Peyer's patch (tissue), 4 donors: ENCODE measurements at regions not wholly inside any gene's neighbourhood (a gene's known extent, or its start where the extent isn't known, plus 50 kb on each side); places are given as distances from the start of the nearest gene placed in this dataset.
A peak's percentile ranks its signal among the peaks of the same experiment; 100 is the strongest.

ENCODE experiments used
- DNase-seq, 3 donors: peaks; one replicate each; pipeline ENCODE4 v3.0.0-alpha.2; 2017 to 2019
- H3K27ac ChIP-seq, 4 donors: fragments of 200-600 bp; sonication (generic); one replicate each; pipeline ENCODE4 v1.5.1; 2016 to 2019
- H3K27me3 ChIP-seq, 2 donors: fragments of 200-600 bp; sonication (generic); one replicate each; pipeline ENCODE4 v1.5.1; 2019
- H3K36me3 ChIP-seq, 3 donors: fragments of 200-600 bp; sonication (generic); one replicate each; pipeline ENCODE4 v1.5.1; 2016 to 2019
- H3K4me1 ChIP-seq, 4 donors: fragments of 200-600 bp; sonication (generic); one replicate each; pipeline ENCODE4 v1.5.1; 2016 to 2019
- H3K4me3 ChIP-seq, 4 donors: fragments of 200-600 bp; sonication (generic); 1 replicate in 3 of 4; 2 replicates in 1 of 4; pipeline ENCODE4 v1.5.1; 2016 to 2019; ENCODE audit warnings: mild to moderate bottlenecking in 1 of 4
- H3K9me3 ChIP-seq, 4 donors: fragments of 200-600 bp; sonication (generic); one replicate each; pipeline ENCODE4 v1.5.1; 2016 to 2019; ENCODE audit warnings: mild to moderate bottlenecking in 1 of 4
- POLR2A ChIP-seq, 2 donors: fragments of 450-650 bp; IDR thresholded peaks; one replicate each; pipeline ENCODE4 v1.5.1; 2017; ENCODE audit warnings: antibody characterized with exemption in 2 of 2, mild to moderate bottlenecking in 2 of 2, moderate library complexity in 2 of 2
- TF ChIP-seq, protein P1 (sequence below), 6 experiments: fragments of 450-650 bp in 4 of 6; fragments of 200-600 bp in 2 of 6; sonication (generic) in 1 of 6; IDR thresholded peaks; one replicate each; pipeline ENCODE4 v1.5.1; 2017 to 2019; ENCODE audit warnings: antibody characterized with exemption in 6 of 6, mild to moderate bottlenecking in 3 of 6, moderate library complexity in 1 of 6

DNA sequence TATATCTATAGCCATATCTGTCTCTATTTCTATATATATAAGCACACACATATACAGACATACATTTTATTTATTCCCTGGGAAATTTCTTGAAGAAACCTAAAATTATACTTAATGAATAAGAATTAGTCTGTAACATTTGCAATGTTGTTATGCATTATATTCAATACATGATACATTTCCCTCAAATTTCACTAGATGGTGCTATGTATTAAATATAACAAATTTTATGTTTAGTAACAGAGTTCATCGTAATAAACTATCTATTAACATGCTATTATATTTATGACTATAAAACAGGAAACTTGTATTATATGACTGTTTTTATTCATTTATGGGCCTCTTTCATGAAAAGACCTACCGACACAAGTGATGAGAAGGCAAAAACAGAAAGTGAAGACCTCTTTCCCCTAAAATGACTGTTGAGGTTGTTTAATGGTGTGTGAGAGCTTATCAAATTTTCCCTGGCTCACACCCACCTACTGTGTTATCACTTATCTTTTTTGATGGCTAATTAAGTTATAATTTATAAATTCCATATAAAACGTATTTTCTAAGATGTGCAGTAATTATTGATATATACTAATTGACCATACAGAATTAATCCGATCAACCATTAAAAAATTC lies 881.9 kb downstream of the SLITRK6 start:
- Histone ChIP-seq H3K27me3 (no peaks in the 10 kb centered on the region), H3K4me1 (no peaks in the 10 kb centered on the region), H3K36me3 (no peaks in the 10 kb centered on the region), H3K4me3 (no peak overlapping the region), H3K27ac (no peak overlapping the region), H3K9me3 (no peaks in the 10 kb centered on the region)
- TF ChIP-seq, protein P1, sequence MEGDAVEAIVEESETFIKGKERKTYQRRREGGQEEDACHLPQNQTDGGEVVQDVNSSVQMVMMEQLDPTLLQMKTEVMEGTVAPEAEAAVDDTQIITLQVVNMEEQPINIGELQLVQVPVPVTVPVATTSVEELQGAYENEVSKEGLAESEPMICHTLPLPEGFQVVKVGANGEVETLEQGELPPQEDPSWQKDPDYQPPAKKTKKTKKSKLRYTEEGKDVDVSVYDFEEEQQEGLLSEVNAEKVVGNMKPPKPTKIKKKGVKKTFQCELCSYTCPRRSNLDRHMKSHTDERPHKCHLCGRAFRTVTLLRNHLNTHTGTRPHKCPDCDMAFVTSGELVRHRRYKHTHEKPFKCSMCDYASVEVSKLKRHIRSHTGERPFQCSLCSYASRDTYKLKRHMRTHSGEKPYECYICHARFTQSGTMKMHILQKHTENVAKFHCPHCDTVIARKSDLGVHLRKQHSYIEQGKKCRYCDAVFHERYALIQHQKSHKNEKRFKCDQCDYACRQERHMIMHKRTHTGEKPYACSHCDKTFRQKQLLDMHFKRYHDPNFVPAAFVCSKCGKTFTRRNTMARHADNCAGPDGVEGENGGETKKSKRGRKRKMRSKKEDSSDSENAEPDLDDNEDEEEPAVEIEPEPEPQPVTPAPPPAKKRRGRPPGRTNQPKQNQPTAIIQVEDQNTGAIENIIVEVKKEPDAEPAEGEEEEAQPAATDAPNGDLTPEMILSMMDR (IDR thresholded peaks at IDR 0.05) = peak in 2 of 6 experiments; percentile 10 to 13
- TF ChIP-seq POLR2A (IDR thresholded peaks at IDR 0.05) = no peak
- no peak for DNase-seq

DNA sequence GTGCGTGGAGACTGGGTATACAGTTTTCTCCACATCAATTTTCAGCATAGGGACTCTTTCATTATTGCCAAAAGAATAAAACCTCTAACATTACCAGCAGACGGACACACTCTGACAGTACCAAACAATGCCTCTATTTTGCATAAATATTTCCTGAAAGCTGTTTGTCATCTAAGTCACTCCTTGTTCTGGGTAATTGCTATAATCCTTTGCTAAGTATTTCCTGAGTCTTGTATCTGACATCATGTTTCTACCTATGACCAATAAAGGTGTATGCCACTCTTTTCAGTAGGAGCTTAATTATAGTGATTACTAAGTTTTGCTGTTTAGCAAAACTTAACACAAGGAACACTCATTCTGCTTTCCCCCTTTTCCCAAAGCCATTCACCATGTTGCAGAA lies 886.5 kb downstream of the SLITRK6 start:
- no peaks in the 10 kb centered on the region for H3K36me3 ChIP-seq
- no peaks in the 10 kb centered on the region for H3K4me1 ChIP-seq
- no peaks in the 10 kb centered on the region for H3K9me3 ChIP-seq
- no peak for DNase-seq
- TF ChIP-seq, protein P1 (IDR thresholded peaks at IDR 0.05) = no peak
- TF ChIP-seq POLR2A (IDR thresholded peaks at IDR 0.05) = no peak
- no peak overlapping the region for H3K27ac ChIP-seq
- H3K27me3 ChIP-seq = no peaks in the 10 kb centered on the region
- no peak overlapping the region for H3K4me3 ChIP-seq

DNA sequence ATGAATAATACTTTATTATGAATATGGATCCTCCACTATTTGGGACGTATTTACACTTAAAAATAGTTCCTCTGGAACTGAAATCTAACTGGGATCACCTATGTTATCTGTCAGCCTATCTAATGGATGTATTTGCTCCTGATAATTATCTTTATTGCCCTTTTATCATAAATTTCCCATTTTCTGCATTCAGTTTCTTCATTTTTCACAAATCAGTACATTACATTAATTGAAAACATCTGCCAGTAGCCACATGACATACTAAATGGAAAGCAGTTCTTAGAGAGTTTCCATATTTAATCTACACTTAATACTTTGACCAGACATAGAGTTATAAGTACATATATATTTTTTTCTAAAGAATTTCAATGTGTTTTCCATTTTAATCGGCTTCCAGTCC lies 888.8 kb downstream of the SLITRK6 start:
- Histone ChIP-seq H3K9me3 (no peaks in the 10 kb centered on the region), H3K27ac (no peak overlapping the region), H3K27me3 (no peaks in the 10 kb centered on the region), H3K4me1 (no peaks in the 10 kb centered on the region), H3K4me3 (no peak overlapping the region), H3K36me3 (no peaks in the 10 kb centered on the region)
- TF ChIP-seq POLR2A (IDR thresholded peaks at IDR 0.05) = no peak
- TF ChIP-seq, protein P1 (IDR thresholded peaks at IDR 0.05) = no peak
- DNase-seq = no peak

DNA sequence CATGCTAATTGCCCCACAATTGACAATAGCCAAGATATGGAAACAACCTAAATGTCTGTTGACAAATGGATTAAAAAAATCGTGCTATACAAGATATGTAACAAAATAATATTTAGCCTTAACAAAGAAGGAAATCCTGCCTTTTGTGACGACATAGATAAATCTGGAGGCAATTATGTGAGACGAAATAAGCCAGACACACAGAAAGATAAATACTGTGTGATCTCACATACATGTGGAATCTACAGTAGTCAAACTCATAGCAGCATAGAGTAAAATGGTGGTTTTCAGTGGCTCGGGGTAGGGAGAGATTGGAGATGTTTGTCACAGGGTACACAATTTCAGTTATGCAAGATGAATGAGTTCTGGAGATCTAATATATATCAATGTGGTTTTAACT lies 895.8 kb downstream of the SLITRK6 start:
- no peak for TF ChIP-seq POLR2A (IDR thresholded peaks at IDR 0.05)
- TF ChIP-seq, protein P1 (IDR thresholded peaks at IDR 0.05) = no peak
- Histone ChIP-seq H3K27me3 (no peaks in the 10 kb centered on the region), H3K9me3 (no peaks in the 10 kb centered on the region), H3K4me1 (no peaks in the 10 kb centered on the region), H3K27ac (no peak overlapping the region), H3K4me3 (no peak overlapping the region), H3K36me3 (no peaks in the 10 kb centered on the region)
- DNase-seq = no peak

DNA sequence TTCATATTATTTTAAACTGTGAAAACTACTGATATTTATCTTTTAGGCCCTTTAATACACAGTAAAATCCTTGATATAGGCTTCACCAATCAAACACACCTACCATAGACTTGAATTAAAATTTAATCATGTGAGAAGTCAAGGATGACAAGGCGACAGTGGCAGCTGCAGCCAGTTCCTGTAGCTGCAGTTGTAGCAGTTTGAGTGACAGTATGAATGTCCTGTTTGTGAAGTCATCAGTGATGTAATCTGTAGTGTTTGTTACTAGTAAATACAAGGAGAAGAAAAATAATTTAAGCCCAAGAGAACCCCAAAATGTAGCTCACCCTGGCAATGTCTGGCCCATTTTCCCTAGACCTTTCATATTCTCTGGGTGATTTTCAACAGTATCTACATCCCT lies 897.0 kb downstream of the SLITRK6 start:
- no peaks in the 10 kb centered on the region for H3K27me3 ChIP-seq
- H3K27ac ChIP-seq = no peak overlapping the region
- H3K4me1 ChIP-seq = no peaks in the 10 kb centered on the region
- no peaks in the 10 kb centered on the region for H3K9me3 ChIP-seq
- no peak overlapping the region for H3K4me3 ChIP-seq
- TF ChIP-seq POLR2A (IDR thresholded peaks at IDR 0.05) = no peak
- TF ChIP-seq, protein P1 (IDR thresholded peaks at IDR 0.05) = no peak
- no peak for DNase-seq
- no peaks in the 10 kb centered on the region for H3K36me3 ChIP-seq

DNA sequence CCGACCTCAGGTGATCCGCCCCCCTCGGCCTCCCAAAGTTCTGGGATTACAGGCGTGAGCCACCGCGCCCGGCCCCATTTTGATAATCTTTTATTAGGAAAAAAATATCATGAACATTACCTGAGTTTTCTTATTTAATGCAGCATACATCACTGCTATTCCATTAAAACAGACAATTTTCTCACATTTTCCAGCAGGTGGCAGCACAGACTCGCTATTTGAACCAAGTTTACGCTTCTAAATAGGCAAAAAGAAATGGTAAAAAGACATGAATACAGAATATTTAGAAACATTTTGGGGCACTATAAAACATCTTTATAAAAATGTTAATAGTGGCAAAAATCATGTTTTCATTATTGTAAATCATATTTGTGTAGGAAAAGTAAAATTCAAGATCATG lies 903.1 kb downstream of the SLITRK6 start:
- no peaks in the 10 kb centered on the region for H3K9me3 ChIP-seq
- no peaks in the 10 kb centered on the region for H3K27me3 ChIP-seq
- no peak overlapping the region for H3K4me3 ChIP-seq
- no peaks in the 10 kb centered on the region for H3K36me3 ChIP-seq
- no peak overlapping the region for H3K27ac ChIP-seq
- no peak for TF ChIP-seq POLR2A (IDR thresholded peaks at IDR 0.05)
- TF ChIP-seq, protein P1 (IDR thresholded peaks at IDR 0.05) = peak in 4 of 6 experiments; percentile 52 to 64 (median 58)
- DNase-seq = peak in 1 of 3 donors; percentile 54
- no peaks in the 10 kb centered on the region for H3K4me1 ChIP-seq
